NOMO-1 (cell line): ENCODE measurements at regions not wholly inside any gene's neighbourhood (a gene's known extent, or its start where the extent isn't known, plus 50 kb on each side); places are given as distances from the start of the nearest gene placed in this dataset.
A peak's percentile ranks its signal among the peaks of the same experiment; 100 is the strongest.

Experiments used
- DNase-seq, 2 experiments: peaks; one replicate each; lab custom pipeline; 2025; ENCODE audit not compliant: unreplicated experiment in 2 of 2; lab: John Stamatoyannopoulos, UW

GRCh38 chr12:90281154-90281868 lies 572.7 kb upstream of the ATP2B1 start:
- no peak for DNase-seq

- no peak for DNase-seq
Observed at GRCh38 chr12:90280564-90281058, 572.0 kb upstream of the ATP2B1 start.

DNA sequence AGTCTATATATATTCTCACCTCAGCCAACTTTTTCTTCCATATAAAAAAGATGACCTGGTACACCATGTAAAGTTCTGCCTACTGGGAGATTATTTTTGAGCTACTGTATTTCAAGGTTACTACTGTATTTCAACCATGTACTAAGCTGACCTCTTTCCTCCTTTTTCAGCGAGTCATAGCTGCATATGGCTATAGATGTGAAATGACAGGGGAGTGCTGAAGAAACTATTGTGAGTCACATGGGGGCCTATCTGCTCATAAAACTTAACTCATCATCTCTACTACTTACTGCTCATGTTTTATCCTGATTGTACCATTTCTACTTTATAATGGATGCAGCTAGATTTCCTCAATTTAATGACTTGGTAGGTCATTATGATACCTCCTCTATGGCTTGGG lies 571.4 kb upstream of the ATP2B1 start:
- no peak for DNase-seq

- DNase-seq = no peak
Observed at GRCh38 chr12:90275088-90275487, 566.5 kb upstream of the ATP2B1 start.

DNA sequence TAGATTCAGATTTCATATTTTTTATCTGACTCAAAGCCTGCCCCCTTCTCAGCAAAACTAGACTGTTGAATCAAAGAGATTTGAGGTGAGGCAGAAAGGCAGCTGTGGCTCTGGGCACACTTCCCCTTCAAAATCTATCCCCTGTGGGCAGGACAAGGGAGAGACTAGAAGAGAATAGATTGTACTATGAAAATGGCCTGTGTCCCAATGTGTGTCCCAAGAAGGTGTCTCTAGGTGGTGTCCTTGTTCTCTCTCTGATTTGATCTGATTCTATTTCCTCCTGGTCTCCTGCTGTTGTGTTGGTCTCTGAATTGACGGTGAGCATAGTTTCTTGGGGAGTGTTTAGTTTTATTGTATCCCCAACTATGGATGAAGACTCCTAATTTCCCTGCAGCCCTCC lies 565.8 kb upstream of the ATP2B1 start:
- no peak for DNase-seq

DNA sequence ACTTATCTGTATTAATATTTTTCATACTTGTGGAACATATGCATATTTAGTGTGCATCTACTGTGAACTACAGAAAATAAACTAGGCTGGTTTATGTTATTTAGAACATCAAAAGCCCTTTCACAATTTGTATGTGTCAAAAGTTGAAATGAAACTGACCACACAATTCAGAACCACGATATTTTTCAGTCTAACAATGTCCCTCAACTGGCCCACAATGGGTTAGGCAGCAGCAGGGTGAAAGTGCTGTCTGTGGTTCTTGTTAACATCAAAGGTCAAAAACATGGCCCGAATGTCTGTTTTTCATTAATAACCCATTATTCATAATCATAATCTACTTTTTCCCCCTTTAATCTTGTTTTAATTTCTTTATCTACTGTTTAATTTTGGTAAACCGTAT lies 559.9 kb upstream of the ATP2B1 start:
- no peak for DNase-seq

GRCh38 chr12:90262251-90262650 lies 553.6 kb upstream of the ATP2B1 start:
- DNase-seq = no peak

DNA sequence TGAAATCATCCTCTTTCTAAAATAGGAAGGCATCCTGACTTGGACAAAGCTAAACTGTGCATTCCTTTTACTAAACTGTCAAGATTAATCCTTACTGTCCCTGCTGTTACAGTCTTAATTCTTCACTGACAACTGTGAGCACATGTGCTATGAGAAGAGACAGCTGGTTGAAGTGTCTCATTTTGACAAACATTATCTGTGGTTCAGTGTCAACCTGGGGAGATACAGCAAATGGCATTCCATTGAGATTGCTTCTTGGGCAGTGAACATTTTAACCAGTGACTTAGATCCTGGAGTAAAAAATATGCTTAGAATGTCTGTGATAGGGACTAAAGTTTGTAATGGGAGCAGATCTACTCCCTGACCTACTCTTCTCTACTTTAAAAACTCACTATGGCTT lies 552.6 kb upstream of the ATP2B1 start:
- no peak for DNase-seq

DNA sequence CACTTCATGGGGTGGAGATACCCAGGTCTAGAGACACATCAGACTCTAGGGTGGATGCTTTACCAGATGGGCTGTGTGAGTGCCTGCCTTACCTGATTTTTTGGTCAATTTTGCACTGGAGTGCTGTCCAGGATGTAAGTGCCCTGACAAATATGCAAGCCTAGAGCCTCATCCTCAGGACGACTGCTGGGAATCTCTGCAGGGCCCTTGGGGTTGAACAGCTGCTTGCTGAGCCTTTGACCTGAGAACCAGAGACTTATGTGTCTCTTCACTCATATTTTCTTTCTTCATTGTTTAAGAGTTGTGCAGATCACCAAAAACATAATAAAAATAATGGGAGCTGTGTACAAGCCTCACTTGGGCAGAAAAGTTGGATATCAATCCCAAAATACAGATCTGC lies 551.5 kb upstream of the ATP2B1 start:
- DNase-seq = no peak

DNA sequence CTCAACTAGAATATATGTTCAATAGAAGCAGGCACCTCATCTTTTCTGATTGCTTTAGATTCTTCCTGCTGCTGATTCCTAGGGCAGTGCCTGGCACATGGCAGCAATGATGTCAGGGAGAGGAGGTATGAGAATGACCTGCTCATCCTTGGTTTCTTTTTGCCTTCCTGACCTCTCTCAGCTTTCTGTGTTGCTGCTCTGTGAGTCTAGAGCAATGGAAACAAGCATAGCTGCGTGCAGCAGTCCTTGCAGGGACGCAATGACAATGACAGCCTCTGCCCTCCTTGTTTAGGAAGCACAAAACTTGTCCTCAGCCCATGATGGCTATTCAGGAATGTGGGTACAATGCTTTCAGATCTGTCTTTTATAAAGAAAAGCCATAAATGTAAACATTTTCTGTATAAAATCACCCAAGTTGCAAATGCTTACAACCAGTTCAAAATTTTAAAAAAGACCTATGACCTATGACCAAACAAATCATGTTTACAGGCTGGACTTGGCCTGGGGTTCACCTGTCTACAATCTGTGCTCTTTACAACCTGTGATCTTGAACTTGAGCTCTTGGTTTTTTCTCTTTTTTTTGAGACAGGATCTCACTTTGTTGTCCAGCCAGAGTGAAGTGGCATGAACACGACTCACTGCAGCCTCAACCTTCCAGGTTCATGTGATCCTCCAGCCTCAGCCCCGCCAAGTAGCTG lies 549.4 kb upstream of the ATP2B1 start:
- DNase-seq = no peak

- no peak for DNase-seq
Observed at GRCh38 chr12:90254796-90255195, 546.2 kb upstream of the ATP2B1 start.

GRCh38 chr12:90253674-90254181 lies 545.1 kb upstream of the ATP2B1 start:
- DNase-seq = peak; percentile 89 to 96

DNA sequence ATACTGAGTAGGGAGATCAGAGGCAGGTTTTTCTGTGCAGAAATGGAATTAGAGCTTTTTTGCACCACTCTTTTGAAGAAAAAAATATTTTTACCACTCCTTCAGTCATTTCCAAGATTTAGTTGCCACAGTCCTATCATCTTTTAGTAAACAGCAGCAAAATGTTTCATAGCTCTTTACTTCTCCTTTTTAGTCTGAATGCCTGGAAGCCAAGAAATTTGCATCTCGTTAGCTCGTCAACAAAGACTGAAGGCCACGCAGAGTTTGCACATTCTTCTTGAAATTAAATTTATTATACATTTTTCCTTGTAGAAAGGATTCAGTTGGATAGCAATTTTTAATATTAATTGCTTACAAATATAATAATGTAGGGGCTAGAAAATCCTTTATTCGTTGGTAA lies 544.5 kb upstream of the ATP2B1 start:
- DNase-seq = peak; percentile 38 to 70

DNA sequence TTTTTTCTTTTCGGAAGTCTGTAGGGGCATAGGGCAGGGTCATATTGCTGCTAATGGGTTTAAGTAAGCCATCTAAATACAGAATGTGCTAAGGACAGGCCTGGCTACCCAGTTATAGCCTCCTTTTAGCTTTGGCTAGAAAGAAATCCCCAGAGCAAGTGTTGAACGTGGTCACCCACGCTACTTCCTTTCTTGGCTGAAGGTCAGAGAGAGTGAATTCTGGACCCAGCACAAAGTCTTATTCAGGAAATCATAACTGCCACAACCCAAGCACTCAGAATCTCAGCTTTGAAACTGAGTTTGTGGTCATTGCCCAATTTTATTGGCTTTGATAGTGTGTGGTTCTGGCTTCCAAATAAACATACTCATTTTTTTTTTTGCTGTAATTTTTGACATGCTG lies 542.1 kb upstream of the ATP2B1 start:
- no peak for DNase-seq

DNA sequence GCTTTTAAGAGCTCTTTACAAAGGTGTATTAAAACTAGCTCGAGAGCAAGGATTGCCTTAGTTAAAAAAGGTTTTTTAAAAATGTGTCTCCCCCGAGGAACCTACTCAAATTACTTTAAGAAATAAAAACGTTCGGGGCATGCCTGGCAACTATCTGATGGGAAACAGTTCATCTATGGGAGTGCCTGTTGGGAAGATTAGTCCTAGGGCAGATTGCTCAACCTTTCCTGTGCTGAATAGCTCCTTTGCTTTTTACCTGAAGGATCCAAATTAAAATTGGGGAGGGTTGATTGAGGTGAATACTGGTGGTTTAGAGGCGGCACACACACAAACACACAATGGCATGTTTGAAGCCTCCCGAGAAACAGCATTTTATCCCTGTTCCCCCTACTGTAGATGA lies 541.4 kb upstream of the ATP2B1 start:
- no peak for DNase-seq

DNA sequence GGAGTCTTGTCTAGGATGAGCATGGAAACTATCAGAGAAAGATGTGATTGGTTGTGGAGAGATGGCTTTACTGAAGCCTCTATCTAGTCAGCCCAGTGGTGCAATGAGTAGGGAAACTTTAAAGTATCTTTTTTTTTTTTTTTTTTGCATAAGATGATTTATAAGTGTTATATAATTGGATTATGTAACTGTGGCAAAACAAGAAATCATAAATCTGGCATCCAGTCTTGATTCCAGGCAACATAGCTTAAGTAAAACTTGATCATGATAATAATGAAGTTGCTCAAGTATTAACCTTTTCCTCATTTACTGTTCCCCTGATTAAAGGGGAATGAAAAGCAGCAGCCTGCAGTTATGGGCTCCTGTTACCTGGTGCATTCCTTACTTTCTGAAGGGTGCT lies 538.0 kb upstream of the ATP2B1 start:
- peak in 1 of 2 experiments; percentile 57 for DNase-seq

DNA sequence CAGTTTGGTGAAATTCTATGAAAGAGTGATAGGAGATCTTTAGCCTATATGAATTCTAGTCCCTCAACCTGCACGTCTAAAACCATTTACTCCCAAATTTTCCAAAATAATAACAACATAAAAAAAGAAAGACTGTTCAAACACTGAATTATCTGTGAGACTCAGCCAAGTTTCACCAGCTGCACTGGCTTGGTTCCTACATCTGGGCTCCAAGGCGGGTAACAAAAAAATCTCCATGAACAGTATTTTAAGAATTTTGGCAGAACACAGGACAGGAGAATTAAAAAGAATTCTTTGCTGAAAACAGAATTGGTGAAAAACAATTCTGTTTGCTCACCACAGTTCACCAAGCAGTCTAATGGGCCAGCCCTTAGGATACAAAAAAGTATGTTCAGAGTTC lies 536.8 kb upstream of the ATP2B1 start:
- DNase-seq = no peak

GRCh38 chr12:90244232-90244631 lies 535.6 kb upstream of the ATP2B1 start:
- DNase-seq = no peak

DNA sequence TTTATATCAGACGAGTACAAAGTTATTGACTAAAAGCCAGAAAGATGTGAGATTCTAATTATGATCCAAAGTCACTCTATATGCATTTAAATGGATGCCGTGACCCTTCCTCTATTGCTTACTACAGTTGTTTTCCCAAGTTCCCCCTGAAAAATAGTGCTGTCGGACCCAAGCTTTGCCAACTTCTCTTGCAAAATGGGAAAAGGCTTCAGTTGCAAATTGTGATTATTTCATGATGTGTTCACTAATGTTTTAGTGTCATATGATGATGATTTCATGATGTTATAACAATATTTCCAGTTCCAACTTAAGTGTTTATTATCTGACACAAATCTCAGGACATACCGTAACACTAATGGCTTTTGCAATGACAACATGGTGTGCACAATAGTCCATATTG lies 534.6 kb upstream of the ATP2B1 start:
- no peak for DNase-seq

- no peak for DNase-seq
Observed at GRCh38 chr12:90239732-90240260, 531.2 kb upstream of the ATP2B1 start.

DNA sequence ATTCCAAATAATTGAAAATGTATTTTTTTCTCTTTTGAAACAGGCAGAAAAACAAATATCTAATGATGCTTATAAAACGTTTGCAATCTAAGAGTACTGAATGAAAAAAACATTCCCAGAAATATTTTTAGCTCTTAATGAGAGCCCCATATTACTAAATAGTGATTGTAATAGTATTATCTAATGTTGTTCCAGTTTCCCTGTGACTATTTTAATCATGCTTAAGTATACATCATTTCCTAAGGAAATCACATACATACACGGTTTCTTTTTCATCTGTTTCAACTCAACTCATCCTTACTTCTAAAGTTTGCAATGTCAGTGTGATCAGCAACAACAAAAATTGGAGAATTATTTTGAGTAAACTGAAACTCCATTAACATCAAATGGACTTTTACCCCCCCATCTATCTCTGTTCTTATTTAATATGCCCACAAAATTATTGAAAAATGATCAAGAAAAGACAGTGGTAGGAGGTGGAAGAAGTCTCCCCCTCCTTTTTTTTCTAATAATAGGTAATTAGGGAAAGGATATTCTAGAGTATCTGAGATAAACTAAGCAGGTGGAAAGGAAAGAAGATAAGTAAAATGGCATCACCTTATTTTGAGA lies 530.1 kb upstream of the ATP2B1 start:
- DNase-seq = no peak
